ENCODE measurements at regions not wholly inside any gene's neighbourhood (a gene's known extent, or its start where the extent isn't known, plus 50 kb on each side); places are given as distances from the start of the nearest gene placed in this dataset.

GRCh38 chr6:62714112-62714511 lies 428.1 kb upstream of the KHDRBS2 start:
- no peaks in the 10 kb centered on the region for H3K4me1 Mint-ChIP-seq (ENCODE audit: low read depth, unreplicated experiment)
- Histone ChIP-seq H3K4me1 (ENCODE audit: insufficient read depth, low read length) (no peaks in the 10 kb centered on the region), H3K79me2 (ENCODE audit: insufficient read depth, low read length) (no peaks in the 10 kb centered on the region), H3K9ac (ENCODE audit: low read length) (no peak overlapping the region), H3K4me2 (ENCODE audit: low read length) (no peak overlapping the region), H3K27ac (ENCODE audit: low read depth, low read length) (no peak overlapping the region), H3K4me3 (ENCODE audit: insufficient read depth, low read depth, low read length) (no peak overlapping the region), H4K20me1 (ENCODE audit: insufficient read depth, low read length) (no peaks in the 10 kb centered on the region), H2AFZ (ENCODE audit: low read depth, low read length) (no peak overlapping the region), H3K36me3 (ENCODE audit: insufficient read depth, low read length) (no peaks in the 10 kb centered on the region), H3K9me3 (ENCODE audit: insufficient read depth, low read depth, low read length) (peaks cover 5% of the 10 kb centered on the region), H3K27me3 (ENCODE audit: insufficient read depth, low read length) (no peaks in the 10 kb centered on the region)
- H3K27ac Mint-ChIP-seq (ENCODE audit: unreplicated experiment), result no peak overlapping the region
- H3K27me3 Mint-ChIP-seq (ENCODE audit: low read depth, unreplicated experiment), result no peaks in the 10 kb centered on the region
- no peaks in the 10 kb centered on the region for H3K9me3 Mint-ChIP-seq (ENCODE audit: unreplicated experiment)
- FAIRE-seq, result no peak
- DNase-seq (ENCODE audit: low read depth), result no peak
- TF ChIP-seq CTCF (IDR thresholded peaks at IDR 0.05; ENCODE audit: insufficient read depth, low read depth, low read length) (no peak), EZH2 (IDR thresholded peaks at IDR 0.05; ENCODE audit: insufficient read depth, low read length) (no peak)
- H3K4me3 Mint-ChIP-seq (ENCODE audit: unreplicated experiment), result no peak overlapping the region
- no peaks in the 10 kb centered on the region for H3K36me3 Mint-ChIP-seq (ENCODE audit: low read depth, unreplicated experiment)

- Histone ChIP-seq H3K9ac (ENCODE audit: low read length) (no peak overlapping the region), H3K36me3 (ENCODE audit: insufficient read depth, low read length) (no peaks in the 10 kb centered on the region), H3K79me2 (ENCODE audit: insufficient read depth, low read length) (no peaks in the 10 kb centered on the region), H2AFZ (ENCODE audit: low read depth, low read length) (no peak overlapping the region), H3K27ac (ENCODE audit: low read depth, low read length) (no peak overlapping the region), H4K20me1 (ENCODE audit: insufficient read depth, low read length) (no peaks in the 10 kb centered on the region), H3K27me3 (ENCODE audit: insufficient read depth, low read length) (no peaks in the 10 kb centered on the region), H3K4me2 (ENCODE audit: low read length) (no peak overlapping the region), H3K9me3 (ENCODE audit: insufficient read depth, low read depth, low read length) (peaks cover 8% of the 10 kb centered on the region), H3K4me3 (ENCODE audit: insufficient read depth, low read depth, low read length) (no peak overlapping the region), H3K4me1 (ENCODE audit: insufficient read depth, low read length) (no peaks in the 10 kb centered on the region)
- FAIRE-seq (no peak), DNase-seq (ENCODE audit: low read depth) (no peak)
- no peaks in the 10 kb centered on the region for H3K9me3 Mint-ChIP-seq (ENCODE audit: unreplicated experiment)
- no peaks in the 10 kb centered on the region for H3K36me3 Mint-ChIP-seq (ENCODE audit: low read depth, unreplicated experiment)
- no peak overlapping the region for H3K4me3 Mint-ChIP-seq (ENCODE audit: unreplicated experiment)
- TF ChIP-seq CTCF (IDR thresholded peaks at IDR 0.05; ENCODE audit: insufficient read depth, low read depth, low read length) (no peak), EZH2 (IDR thresholded peaks at IDR 0.05; ENCODE audit: insufficient read depth, low read length) (no peak)
- H3K27ac Mint-ChIP-seq (ENCODE audit: unreplicated experiment), result no peak overlapping the region
- no peaks in the 10 kb centered on the region for H3K27me3 Mint-ChIP-seq (ENCODE audit: low read depth, unreplicated experiment)
- no peaks in the 10 kb centered on the region for H3K4me1 Mint-ChIP-seq (ENCODE audit: low read depth, unreplicated experiment)
Observed at GRCh38 chr6:62711750-62712149, 425.7 kb upstream of the KHDRBS2 start.

GRCh38 chr6:62707914-62708313 lies 421.9 kb upstream of the KHDRBS2 start:
- Histone ChIP-seq H2AFZ (ENCODE audit: low read depth, low read length) (no peak overlapping the region), H4K20me1 (ENCODE audit: insufficient read depth, low read length) (no peaks in the 10 kb centered on the region), H3K9ac (ENCODE audit: low read length) (no peak overlapping the region), H3K79me2 (ENCODE audit: insufficient read depth, low read length) (no peaks in the 10 kb centered on the region), H3K4me2 (ENCODE audit: low read length) (no peak overlapping the region), H3K9me3 (ENCODE audit: insufficient read depth, low read depth, low read length) (peaks cover 8% of the 10 kb centered on the region), H3K27me3 (ENCODE audit: insufficient read depth, low read length) (no peaks in the 10 kb centered on the region), H3K4me1 (ENCODE audit: insufficient read depth, low read length) (no peaks in the 10 kb centered on the region), H3K27ac (ENCODE audit: low read depth, low read length) (no peak overlapping the region), H3K4me3 (ENCODE audit: insufficient read depth, low read depth, low read length) (no peak overlapping the region), H3K36me3 (ENCODE audit: insufficient read depth, low read length) (no peaks in the 10 kb centered on the region)
- TF ChIP-seq CTCF (IDR thresholded peaks at IDR 0.05; ENCODE audit: insufficient read depth, low read depth, low read length), result no peak
- no peak for TF ChIP-seq EZH2 (IDR thresholded peaks at IDR 0.05; ENCODE audit: insufficient read depth, low read length)
- Mint-ChIP-seq H3K27me3 (ENCODE audit: low read depth, unreplicated experiment) (no peaks in the 10 kb centered on the region), H3K27ac (ENCODE audit: unreplicated experiment) (no peak overlapping the region), H3K4me3 (ENCODE audit: unreplicated experiment) (no peak overlapping the region), H3K9me3 (ENCODE audit: unreplicated experiment) (no peaks in the 10 kb centered on the region), H3K36me3 (ENCODE audit: low read depth, unreplicated experiment) (no peaks in the 10 kb centered on the region), H3K4me1 (ENCODE audit: low read depth, unreplicated experiment) (no peaks in the 10 kb centered on the region)
- no peak for DNase-seq (ENCODE audit: low read depth)
- no peak for FAIRE-seq

All from astrocyte (in vitro differentiated cells and primary cell).